CD1c-positive myeloid dendritic cell (primary cell): ENCODE measurements at regions not wholly inside any gene's neighbourhood (a gene's known extent, or its start where the extent isn't known, plus 50 kb on each side); places are given as distances from the start of the nearest gene placed in this dataset.
"Not testable (repeated sequence)": the region's sequence is repeated elsewhere in the genome, so short reads cannot be mapped to it uniquely, and the experiment has no call there.

Experiments
- DNase-seq: peaks from one replicate; pipeline ENCODE4 v3.0.0-alpha.2; 2016; ENCODE audit errors: extremely low spot score

- DNase-seq: no peak
Observed at GRCh38 chr11:71153005-71153390, 99.4 kb downstream of the SHANK2 start.

GRCh38 chr11:71152312-71153004, 99.9 kb downstream of the SHANK2 start:
- not testable (repeated sequence) for DNase-seq

DNA sequence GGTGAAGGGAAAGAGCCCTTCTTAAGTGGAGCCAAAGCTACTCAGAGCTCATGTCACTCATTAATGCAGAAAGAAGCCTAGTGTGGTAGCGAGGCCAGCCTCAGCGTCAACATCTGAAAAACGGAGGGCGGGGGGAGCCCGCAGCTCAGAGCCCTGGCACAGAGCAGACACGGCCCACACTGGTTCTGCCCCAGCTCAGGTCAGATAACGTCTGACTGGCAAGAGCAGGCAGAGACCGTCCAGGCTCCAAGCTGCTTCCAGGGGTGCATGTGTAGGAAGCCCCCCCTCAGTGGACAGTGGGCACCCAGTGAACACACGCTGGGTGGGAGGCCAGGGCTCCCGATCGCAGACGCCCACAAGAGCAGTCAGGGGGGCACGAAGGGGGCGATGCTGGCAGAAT, 100.8 kb downstream of the SHANK2 start:
- no peak for DNase-seq

GRCh38 chr11:71150859-71151258, 101.5 kb downstream of the SHANK2 start:
- DNase-seq: no peak

- DNase-seq: no peak
Observed at GRCh38 chr11:71148716-71149115, 103.7 kb downstream of the SHANK2 start.

- no peak for DNase-seq
Observed at GRCh38 chr11:71147331-71147730, 105.0 kb downstream of the SHANK2 start.

- no peak for DNase-seq
Observed at GRCh38 chr11:71146846-71147245, 105.5 kb downstream of the SHANK2 start.

DNA sequence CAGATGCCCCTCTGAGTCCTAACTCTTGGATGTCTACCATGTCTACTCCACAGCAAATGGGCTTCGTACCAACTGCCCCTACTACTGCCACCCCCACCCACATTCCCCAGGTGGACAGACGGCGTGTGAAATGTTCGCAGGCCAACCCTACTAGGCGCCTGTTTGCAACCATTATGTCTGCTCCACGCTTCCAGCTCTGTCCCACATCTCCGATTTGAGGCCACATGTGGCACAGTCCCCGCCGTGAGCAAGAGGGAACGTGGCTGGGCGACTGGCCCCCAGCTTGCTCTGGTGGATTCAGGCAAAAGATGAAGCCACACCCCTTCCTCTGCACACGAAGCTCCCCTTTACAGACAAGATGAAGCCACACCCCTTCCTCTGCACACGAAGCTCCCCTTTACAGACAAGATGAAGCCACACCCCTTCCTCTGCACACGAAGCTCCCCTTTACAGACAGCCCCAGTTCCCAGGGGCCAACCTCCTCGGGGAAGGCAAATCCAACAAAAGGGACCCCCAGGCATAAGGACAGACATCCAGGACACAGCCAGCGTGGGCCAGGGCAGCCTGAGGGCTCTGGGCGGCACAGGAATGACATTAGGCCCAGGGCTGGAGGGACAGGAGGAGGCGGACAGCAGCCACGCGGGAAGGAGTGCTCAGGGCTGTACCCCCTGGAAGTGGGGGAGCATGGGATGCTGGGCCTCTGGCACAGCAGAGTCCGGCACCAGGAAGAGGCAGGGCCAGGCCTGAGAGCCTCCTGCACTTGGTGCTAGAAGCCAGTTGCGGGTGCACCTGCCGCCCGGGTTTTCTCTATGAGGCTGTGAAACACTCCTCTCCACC, 106.2 kb downstream of the SHANK2 start:
- DNase-seq: no peak

DNA sequence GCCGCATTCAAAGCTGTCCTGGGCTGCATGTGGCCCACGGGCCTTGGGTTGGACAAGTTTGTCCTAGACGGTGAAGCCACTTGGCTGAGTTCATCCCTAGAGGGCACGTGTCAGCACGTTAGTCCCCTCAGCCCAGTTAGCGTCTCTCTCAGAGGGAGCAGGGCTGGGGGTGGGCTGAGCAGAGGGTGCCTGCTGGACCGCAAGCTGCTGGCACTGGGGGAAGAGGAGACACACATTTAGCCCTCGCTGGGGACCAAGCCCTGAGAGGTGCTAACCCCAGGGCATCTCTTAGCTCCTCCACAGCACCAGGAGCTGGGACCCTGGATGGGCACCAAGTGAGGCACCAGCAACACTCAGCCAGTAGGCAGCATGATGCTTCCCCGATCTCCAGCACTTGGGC, 107.0 kb downstream of the SHANK2 start:
- no peak for DNase-seq

DNA sequence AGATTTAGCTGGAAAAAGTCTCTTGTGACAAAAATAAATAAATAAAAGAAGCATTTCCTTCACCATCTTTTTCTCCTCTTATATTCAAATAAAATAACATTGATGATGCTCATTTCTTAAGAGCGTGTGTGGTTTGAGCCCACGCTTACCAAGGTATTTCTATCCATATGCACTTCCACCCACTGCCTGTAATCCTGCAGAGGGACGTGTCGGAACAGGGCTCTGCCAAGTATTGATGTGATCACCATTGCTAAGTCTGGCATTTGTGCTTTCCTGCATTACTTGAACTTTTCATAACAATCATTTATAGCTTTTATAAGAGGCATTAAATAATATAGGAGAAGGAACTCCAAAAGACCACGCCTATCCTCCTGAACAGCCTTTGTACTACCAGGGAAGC, 107.6 kb downstream of the SHANK2 start:
- no peak for DNase-seq

DNA sequence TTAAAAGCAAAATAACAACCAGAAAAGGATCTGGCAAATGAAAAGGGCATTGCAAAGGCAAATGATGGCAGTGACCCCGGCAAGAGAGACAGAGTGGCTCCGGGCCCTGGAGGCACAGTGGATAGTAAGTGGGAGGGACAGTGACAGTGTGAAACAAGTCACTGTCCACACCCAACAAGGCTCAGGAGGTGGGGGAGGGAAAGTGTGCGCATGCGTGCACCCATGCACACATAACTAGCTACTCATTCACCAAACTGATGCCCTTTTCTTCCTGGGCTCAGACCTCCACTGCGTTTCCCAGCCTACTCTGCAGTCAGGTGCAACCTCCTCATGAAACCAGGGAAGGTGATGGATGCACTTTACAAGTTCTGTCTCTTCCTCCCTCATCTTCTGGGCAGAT, 108.4 kb downstream of the SHANK2 start:
- DNase-seq: no peak

- DNase-seq: no peak
Observed at GRCh38 chr11:71140206-71140919, 112.0 kb downstream of the SHANK2 start.

- no peak for DNase-seq
Observed at GRCh38 chr11:71139516-71140205, 112.7 kb downstream of the SHANK2 start.

DNA sequence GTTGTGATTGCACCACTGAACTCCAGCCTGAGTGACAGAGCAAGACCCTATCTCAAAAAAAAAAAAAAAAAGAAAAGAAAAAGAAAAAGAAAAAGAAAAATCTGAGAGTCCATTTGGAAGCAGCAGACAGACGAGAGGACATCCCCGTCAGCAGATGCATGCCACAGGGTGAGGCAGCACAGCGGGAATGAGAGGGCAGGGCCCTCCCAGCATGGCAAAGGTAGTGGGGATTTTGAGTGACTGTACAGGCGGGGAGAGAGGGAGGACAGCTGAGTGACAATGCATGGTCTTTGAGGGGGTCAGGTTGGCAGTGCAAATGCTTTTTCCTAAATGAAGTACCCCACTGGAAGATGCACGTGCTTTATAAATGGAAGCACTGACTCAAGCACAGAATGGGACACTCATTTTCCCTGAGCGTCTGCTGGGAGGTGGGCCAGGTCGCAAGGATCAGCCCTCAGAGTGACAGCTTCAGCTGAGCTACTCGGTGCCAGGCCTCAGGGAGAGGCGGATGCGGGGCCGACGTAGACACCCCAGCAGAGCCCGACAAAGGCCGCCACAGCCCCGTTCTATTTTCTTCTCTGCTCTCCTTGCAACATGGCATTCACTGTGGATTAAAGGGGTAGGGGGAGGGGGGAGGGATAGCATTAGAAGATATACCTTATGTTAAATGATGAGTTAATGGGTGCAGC, 113.5 kb downstream of the SHANK2 start:
- DNase-seq: no peak

DNA sequence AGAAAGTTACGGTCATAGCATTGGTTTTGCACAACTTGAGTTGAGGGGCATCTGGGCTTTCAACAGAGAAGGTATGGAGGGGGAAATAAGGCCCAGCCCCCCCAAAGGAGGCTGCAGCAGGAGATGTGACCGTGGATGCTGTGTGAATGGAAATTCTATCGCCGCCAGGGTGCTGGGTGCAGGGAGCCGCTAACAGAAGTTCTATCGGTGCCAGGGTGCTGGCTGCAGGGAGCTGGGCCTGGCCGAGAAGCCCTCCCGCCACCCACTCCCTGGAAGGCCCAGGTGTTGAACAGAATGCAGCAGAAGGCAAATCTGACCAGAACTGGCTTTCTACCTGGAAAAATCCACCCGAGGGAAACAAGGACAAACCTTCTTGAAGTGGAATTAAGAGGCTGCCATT, 115.0 kb downstream of the SHANK2 start:
- no peak for DNase-seq

GRCh38 chr11:71136095-71136845, 116.1 kb downstream of the SHANK2 start:
- no peak for DNase-seq

DNA sequence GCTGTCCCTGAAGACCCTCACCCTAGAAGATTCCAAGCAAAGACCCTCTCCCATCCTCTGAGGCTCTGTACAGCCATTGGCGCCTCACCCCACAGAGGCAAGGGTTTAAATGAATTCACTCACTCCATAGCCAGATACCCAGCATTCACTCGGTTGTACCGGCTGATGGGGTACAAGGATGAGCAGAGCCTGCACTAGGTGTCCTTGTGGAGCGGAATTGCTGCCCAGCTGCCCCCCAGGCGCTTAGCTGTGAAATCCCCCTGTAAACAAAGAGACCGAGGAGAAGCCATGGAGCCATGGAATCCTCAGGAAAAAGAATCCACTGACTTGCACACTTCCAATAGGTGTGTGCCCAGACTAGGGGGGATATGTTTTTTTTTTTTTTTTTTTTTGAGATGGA, 117.3 kb downstream of the SHANK2 start:
- no peak for DNase-seq

GRCh38 chr11:71133946-71134345, 118.4 kb downstream of the SHANK2 start:
- DNase-seq: no peak

- DNase-seq: no peak
Observed at GRCh38 chr11:71131861-71132260, 120.5 kb downstream of the SHANK2 start.

DNA sequence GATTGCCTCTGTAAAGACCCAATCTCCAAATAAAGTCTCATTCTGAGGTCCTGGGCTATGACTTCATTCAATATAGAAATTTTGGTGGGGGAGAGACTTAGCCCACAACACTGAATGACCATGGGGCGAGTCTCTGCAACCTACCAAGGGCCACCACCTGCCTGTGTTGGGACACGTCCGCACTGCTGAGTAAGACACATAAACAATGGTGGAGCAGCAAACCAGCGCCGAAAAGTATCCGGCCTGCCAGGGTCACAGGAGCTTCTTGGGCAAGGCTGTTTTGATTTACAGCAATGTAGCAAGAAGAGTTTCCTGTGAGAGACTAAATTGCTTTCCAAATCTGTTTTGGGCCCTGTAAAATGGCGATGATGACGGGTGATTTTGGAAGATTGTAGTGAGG, 122.3 kb downstream of the SHANK2 start:
- DNase-seq: no peak

DNA sequence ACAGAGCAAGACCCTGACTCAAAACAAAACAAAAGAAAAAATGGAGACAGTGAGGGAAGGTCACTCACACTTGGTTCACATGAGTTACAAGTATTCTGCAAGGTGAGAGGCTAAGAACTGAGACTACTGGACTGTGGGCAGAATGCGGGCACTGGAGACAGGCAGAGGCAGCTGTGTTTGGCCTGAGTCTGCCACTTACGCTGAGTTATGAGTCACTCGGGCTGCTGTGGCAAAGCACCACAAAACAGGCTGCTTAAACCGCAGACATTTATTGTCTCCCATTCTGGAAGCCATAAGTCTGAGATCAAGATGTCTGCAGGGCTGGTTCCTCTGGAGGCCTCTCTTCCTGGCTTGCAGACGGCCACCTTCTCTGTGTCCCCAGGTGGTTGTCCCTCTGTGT, 122.8 kb downstream of the SHANK2 start:
- DNase-seq: no peak
